ENCODE measurements at regions not wholly inside any gene's neighbourhood (a gene's known extent, or its start where the extent isn't known, plus 50 kb on each side); places are given as distances from the start of the nearest gene placed in this dataset.
"Not testable (repeated sequence)": the region's sequence is repeated elsewhere in the genome, so short reads cannot be mapped to it uniquely, and the experiment has no call there.

DNA sequence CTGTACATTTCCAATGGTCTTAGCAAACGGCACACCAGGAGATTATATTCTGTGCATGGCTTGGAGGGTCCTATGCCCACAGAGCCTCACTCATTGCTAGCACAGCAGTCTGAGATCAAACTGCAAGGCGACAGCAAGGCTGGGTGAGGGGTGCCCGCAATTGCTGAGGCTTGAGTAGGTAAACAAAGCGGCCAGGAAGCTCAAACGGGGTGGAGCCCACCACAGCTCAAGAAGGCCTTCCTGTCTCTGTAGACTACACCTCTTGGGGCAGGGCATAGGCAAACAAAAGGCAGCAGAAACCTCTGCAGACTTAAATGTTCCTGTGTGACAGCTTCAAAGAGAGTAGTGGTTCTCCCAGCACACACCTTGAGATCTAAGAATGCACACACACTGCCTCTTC is 91.3 kb downstream of the OR4A5 start:
- H3K4me3 Mint-ChIP-seq; H3K27me3 Mint-ChIP-seq (ENCODE audit: insufficient read depth, low read depth, poor library complexity); H3K27ac ChIP-seq (ENCODE audit: low read depth); H3K27ac Mint-ChIP-seq; H3K4me1 Mint-ChIP-seq; H3K4me3 ChIP-seq; H3K36me3 ChIP-seq (ENCODE audit: insufficient read depth); H3K4me2 ChIP-seq; DNase-seq (ENCODE audit: low spot score); H3F3A ChIP-seq (replicated peaks; ENCODE audit: low read depth); ATAC-seq; H3K27me3 ChIP-seq (ENCODE audit: insufficient read depth); H2AFZ ChIP-seq; H3K79me2 ChIP-seq (replicated peaks; ENCODE audit: insufficient read depth); H3K9me2 ChIP-seq (ENCODE audit: insufficient read depth); H3K4me1 ChIP-seq (ENCODE audit: insufficient read depth); H4K20me1 ChIP-seq (replicated peaks; ENCODE audit: insufficient read depth): not testable (repeated sequence)
- H3K36me3 Mint-ChIP-seq (ENCODE audit: low read depth), result peaks cover 53% of the 10 kb centered on the region; the same call in 2 of the 3 replicates
- H3K9me3 Mint-ChIP-seq, result peaks cover 100% of the 10 kb centered on the region

DNA sequence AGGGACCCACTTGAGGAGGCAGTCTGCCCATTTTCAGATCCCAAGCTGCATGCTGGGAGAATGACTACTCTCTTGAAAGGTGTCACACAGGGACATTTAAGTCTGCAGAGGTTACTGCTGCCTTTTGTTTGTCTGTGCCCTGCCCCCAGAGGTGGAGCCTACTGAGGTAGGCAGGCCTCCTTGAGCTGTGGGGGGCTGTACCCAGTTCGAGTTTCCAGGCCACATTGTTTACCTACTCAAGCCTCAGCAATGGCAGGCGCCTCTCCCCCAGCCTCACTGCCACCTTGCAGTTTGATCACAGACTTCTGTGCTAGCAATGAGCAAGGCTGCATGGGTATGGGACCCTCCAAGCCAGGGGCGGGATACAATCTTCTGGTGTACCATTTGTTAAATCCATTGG is 126.0 kb downstream of the OR4A5 start:
- H3K4me2 ChIP-seq, result no peak overlapping the region
- Mint-ChIP-seq H3K9me3 (peaks cover 97% of the 10 kb centered on the region), H3K4me3 (no peak overlapping the region), H3K27ac (no peak overlapping the region), H3K27me3 (ENCODE audit: insufficient read depth, low read depth, poor library complexity) (no peaks in the 10 kb centered on the region), H3K36me3 (ENCODE audit: low read depth) (peaks cover 48% of the 10 kb centered on the region; the same call in 2 of the 3 replicates), H3K4me1 (no peaks in the 10 kb centered on the region)
- H3K36me3 ChIP-seq (ENCODE audit: insufficient read depth), result peaks cover 24% of the 10 kb centered on the region
- H3F3A ChIP-seq (replicated peaks; ENCODE audit: low read depth), result no peaks in the 10 kb centered on the region
- H3K27me3 ChIP-seq (ENCODE audit: insufficient read depth), result no peaks in the 10 kb centered on the region
- H4K20me1 ChIP-seq (replicated peaks; ENCODE audit: insufficient read depth), result no peaks in the 10 kb centered on the region
- no peaks in the 10 kb centered on the region for H3K9me2 ChIP-seq (ENCODE audit: insufficient read depth)
- DNase-seq (ENCODE audit: low spot score) (no peak), ATAC-seq (no peak)
- H3K27ac ChIP-seq (ENCODE audit: low read depth), result no peak overlapping the region
- TF ChIP-seq EZH2 (IDR thresholded peaks at IDR 0.05; ENCODE audit: low read depth, unreplicated experiment) (no peak), CREB1 (CRISPR knock-in tag; IDR thresholded peaks at IDR 0.05; ENCODE audit: low read depth) (no peak), EZH2phosphoT487 (IDR thresholded peaks at IDR 0.05; ENCODE audit: unreplicated experiment) (no peak), ZNF331 (CRISPR knock-in tag; IDR thresholded peaks at IDR 0.05; ENCODE audit: low read depth) (no peak), ZNF114 (CRISPR knock-in tag; IDR thresholded peaks at IDR 0.05) (no peak), ZNF462 (CRISPR knock-in tag; IDR thresholded peaks at IDR 0.05) (no peak), POLR2AphosphoS5 (IDR thresholded peaks at IDR 0.05; ENCODE audit: low read depth) (no peak)
- TF ChIP-seq, protein P1, sequence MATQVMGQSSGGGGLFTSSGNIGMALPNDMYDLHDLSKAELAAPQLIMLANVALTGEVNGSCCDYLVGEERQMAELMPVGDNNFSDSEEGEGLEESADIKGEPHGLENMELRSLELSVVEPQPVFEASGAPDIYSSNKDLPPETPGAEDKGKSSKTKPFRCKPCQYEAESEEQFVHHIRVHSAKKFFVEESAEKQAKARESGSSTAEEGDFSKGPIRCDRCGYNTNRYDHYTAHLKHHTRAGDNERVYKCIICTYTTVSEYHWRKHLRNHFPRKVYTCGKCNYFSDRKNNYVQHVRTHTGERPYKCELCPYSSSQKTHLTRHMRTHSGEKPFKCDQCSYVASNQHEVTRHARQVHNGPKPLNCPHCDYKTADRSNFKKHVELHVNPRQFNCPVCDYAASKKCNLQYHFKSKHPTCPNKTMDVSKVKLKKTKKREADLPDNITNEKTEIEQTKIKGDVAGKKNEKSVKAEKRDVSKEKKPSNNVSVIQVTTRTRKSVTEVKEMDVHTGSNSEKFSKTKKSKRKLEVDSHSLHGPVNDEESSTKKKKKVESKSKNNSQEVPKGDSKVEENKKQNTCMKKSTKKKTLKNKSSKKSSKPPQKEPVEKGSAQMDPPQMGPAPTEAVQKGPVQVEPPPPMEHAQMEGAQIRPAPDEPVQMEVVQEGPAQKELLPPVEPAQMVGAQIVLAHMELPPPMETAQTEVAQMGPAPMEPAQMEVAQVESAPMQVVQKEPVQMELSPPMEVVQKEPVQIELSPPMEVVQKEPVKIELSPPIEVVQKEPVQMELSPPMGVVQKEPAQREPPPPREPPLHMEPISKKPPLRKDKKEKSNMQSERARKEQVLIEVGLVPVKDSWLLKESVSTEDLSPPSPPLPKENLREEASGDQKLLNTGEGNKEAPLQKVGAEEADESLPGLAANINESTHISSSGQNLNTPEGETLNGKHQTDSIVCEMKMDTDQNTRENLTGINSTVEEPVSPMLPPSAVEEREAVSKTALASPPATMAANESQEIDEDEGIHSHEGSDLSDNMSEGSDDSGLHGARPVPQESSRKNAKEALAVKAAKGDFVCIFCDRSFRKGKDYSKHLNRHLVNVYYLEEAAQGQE (IDR thresholded peaks at IDR 0.05; ENCODE audit: unreplicated experiment), result no peak
- TF ChIP-seq, protein P2, sequence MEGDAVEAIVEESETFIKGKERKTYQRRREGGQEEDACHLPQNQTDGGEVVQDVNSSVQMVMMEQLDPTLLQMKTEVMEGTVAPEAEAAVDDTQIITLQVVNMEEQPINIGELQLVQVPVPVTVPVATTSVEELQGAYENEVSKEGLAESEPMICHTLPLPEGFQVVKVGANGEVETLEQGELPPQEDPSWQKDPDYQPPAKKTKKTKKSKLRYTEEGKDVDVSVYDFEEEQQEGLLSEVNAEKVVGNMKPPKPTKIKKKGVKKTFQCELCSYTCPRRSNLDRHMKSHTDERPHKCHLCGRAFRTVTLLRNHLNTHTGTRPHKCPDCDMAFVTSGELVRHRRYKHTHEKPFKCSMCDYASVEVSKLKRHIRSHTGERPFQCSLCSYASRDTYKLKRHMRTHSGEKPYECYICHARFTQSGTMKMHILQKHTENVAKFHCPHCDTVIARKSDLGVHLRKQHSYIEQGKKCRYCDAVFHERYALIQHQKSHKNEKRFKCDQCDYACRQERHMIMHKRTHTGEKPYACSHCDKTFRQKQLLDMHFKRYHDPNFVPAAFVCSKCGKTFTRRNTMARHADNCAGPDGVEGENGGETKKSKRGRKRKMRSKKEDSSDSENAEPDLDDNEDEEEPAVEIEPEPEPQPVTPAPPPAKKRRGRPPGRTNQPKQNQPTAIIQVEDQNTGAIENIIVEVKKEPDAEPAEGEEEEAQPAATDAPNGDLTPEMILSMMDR (conservative IDR thresholded peaks at IDR 0.05; ENCODE audit: low read depth in 2 of 2), result no peak
- H3K79me2 ChIP-seq (replicated peaks; ENCODE audit: insufficient read depth), result no peaks in the 10 kb centered on the region
- no peak overlapping the region for H3K4me3 ChIP-seq
- no peaks in the 10 kb centered on the region for H3K4me1 ChIP-seq (ENCODE audit: insufficient read depth)
- no peak overlapping the region for H2AFZ ChIP-seq

Measured in GM23338 (cell line).